ENCODE measurements at regions not wholly inside any gene's neighbourhood (a gene's known extent, or its start where the extent isn't known, plus 50 kb on each side); places are given as distances from the start of the nearest gene placed in this dataset.

DNA sequence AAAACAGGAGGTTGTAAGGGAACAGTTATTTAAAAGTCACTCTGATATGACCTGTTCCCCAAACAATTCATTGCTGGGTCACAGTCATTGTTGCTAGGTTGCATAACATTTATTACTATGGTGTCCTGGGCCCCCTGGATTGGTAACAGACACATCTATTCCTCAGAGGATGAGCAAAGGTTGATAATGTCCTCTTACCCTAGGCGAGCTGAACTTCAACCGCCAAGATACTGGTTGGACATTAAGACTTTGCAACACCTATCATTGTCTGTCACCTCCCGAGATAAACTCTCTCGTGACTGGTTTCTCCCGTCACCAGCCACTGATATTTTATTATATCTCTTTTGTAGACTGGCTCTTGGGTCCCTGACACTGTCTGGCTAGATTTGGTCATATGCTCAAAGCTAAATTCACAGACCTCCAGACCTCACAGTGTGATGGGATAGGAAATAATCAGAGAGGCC is 361.3 kb downstream of the ZNF521 start:
- no peaks in the 10 kb centered on the region for H3K36me3 Mint-ChIP-seq (ENCODE audit: unreplicated experiment)
- H3K27ac Mint-ChIP-seq (ENCODE audit: unreplicated experiment), result no peak overlapping the region
- no peaks in the 10 kb centered on the region for H3K27me3 Mint-ChIP-seq (ENCODE audit: unreplicated experiment)
- H3K4me3 Mint-ChIP-seq (ENCODE audit: unreplicated experiment), result no peak overlapping the region
- no peaks in the 10 kb centered on the region for H3K9me3 Mint-ChIP-seq (ENCODE audit: unreplicated experiment)
- DNase-seq (ENCODE audit: extremely low spot score, unreplicated experiment), result no peak
- H3K4me1 Mint-ChIP-seq (ENCODE audit: unreplicated experiment), result peaks cover 30% of the 10 kb centered on the region
- TF ChIP-seq, protein P1, sequence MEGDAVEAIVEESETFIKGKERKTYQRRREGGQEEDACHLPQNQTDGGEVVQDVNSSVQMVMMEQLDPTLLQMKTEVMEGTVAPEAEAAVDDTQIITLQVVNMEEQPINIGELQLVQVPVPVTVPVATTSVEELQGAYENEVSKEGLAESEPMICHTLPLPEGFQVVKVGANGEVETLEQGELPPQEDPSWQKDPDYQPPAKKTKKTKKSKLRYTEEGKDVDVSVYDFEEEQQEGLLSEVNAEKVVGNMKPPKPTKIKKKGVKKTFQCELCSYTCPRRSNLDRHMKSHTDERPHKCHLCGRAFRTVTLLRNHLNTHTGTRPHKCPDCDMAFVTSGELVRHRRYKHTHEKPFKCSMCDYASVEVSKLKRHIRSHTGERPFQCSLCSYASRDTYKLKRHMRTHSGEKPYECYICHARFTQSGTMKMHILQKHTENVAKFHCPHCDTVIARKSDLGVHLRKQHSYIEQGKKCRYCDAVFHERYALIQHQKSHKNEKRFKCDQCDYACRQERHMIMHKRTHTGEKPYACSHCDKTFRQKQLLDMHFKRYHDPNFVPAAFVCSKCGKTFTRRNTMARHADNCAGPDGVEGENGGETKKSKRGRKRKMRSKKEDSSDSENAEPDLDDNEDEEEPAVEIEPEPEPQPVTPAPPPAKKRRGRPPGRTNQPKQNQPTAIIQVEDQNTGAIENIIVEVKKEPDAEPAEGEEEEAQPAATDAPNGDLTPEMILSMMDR (IDR thresholded peaks at IDR 0.05), result no peak

DNA sequence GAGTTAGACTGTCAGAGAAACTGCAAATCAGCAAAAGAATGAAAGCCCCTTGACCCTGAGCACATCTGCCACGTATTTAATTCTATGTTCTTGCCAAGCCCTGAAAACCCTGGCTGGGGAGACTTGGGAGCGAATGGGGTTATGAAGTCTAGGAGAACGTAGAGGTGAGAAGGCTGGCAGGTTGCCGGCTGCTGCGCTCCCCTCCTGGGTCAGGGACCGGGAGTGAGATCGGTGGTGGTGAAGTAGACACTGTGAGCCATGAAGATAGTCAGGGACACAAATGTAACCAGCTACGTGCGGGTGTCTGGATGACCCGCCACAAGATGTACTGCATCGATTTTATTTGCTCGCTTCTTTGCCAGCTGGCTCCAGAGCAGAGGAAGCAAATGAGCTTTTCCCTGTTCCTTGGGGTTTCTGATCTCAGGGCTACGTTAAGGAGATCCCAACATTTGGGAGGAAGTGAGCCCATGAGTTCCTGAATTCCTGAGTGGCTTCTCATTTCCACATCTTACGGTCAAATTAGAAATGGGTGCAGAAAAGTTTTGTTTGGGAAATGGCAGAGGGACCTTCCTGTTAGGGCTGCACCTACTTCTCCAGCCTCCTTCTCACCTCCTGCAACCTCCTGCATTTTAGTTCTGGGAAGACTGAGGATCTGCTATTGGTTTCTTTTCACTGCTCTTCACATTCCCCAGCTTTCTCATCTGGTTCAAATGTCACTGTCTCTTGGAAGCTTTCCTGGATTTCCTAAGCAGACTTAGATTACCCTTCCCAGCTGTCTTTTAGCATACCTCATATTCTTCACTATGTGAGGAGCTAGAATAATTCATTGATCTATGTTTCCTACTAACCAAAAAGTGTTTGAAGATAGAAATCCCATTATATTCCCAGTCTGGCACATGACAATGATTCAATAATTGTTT is 360.6 kb downstream of the ZNF521 start:
- Mint-ChIP-seq H3K4me1 (ENCODE audit: unreplicated experiment) (peaks cover 23% of the 10 kb centered on the region), H3K27me3 (ENCODE audit: unreplicated experiment) (no peaks in the 10 kb centered on the region), H3K36me3 (ENCODE audit: unreplicated experiment) (no peaks in the 10 kb centered on the region), H3K9me3 (ENCODE audit: unreplicated experiment) (no peaks in the 10 kb centered on the region), H3K27ac (ENCODE audit: unreplicated experiment) (no peak overlapping the region), H3K4me3 (ENCODE audit: unreplicated experiment) (no peak overlapping the region)
- TF ChIP-seq, protein P1 (IDR thresholded peaks at IDR 0.05), result no peak
- no peak for DNase-seq (ENCODE audit: extremely low spot score, unreplicated experiment)

DNA sequence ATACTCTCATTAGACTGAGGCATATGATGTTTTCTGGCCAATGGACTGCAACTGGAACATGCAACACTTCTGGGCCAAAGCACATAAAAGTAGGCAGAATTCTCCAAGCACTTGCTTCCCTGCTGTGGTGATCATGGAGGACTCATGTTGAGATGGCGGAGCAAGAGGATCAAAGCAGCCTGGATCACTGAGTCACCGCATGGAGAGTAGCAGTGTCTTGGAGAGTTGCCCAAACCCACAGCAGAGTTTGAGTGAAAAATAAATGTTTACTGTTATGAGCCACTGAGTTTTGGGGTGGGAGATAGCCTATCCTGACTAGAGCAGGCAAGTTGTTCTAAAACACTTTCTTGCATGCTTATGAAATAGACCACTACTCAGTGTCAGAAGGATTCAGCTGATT is 359.5 kb downstream of the ZNF521 start:
- TF ChIP-seq, protein P1 (IDR thresholded peaks at IDR 0.05), result no peak
- H3K27ac Mint-ChIP-seq (ENCODE audit: unreplicated experiment), result no peak overlapping the region
- no peaks in the 10 kb centered on the region for H3K27me3 Mint-ChIP-seq (ENCODE audit: unreplicated experiment)
- peaks cover 12% of the 10 kb centered on the region for H3K4me1 Mint-ChIP-seq (ENCODE audit: unreplicated experiment)
- no peak overlapping the region for H3K4me3 Mint-ChIP-seq (ENCODE audit: unreplicated experiment)
- H3K36me3 Mint-ChIP-seq (ENCODE audit: unreplicated experiment), result no peaks in the 10 kb centered on the region
- H3K9me3 Mint-ChIP-seq (ENCODE audit: unreplicated experiment), result no peaks in the 10 kb centered on the region
- no peak for DNase-seq (ENCODE audit: extremely low spot score, unreplicated experiment)

DNA sequence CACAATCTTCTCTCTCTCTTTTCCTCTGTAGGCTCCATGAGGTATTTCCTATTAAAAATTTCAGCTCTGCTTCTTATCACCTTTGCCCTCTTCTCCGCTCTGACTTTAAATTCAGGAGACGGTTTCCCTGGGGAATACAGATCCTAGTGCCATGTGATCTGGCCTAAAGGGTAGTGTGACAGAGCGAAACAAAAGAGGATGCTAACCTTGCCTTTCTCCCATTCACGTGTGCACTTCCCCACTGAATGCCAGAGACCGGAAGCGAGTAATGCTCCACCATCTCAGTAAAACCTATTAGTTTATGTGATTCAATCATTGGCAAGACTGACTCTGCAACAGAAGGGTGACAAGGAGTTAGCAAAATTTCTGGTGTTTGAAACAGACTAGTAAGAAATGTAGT is 358.3 kb downstream of the ZNF521 start:
- DNase-seq (ENCODE audit: extremely low spot score, unreplicated experiment), result no peak
- Mint-ChIP-seq H3K9me3 (ENCODE audit: unreplicated experiment) (no peaks in the 10 kb centered on the region), H3K4me1 (ENCODE audit: unreplicated experiment) (peaks cover under 1% of the 10 kb centered on the region), H3K4me3 (ENCODE audit: unreplicated experiment) (no peak overlapping the region), H3K27me3 (ENCODE audit: unreplicated experiment) (no peaks in the 10 kb centered on the region), H3K27ac (ENCODE audit: unreplicated experiment) (no peak overlapping the region), H3K36me3 (ENCODE audit: unreplicated experiment) (no peaks in the 10 kb centered on the region)
- TF ChIP-seq, protein P1 (IDR thresholded peaks at IDR 0.05), result no peak

DNA sequence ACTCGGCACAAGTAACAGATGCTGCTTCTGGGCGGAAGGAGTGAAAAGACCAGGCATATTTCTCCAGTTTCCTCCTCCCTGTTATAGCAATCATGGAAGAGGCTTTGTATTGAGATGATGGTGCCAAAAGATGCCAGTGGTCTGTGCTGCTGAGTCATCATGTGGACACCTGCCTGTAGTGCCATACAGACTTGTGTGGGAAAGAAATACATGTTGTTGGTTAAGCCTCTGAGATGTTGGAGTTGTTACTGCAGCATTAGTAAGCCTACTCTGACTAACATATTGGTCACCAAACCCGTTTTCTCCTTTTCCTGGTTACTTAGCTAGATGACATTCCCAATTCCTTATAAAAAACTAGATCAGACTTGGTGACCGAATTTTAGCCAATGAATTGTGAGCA is 356.9 kb downstream of the ZNF521 start:
- Mint-ChIP-seq H3K36me3 (ENCODE audit: unreplicated experiment) (peaks cover 3% of the 10 kb centered on the region), H3K27me3 (ENCODE audit: unreplicated experiment) (no peaks in the 10 kb centered on the region), H3K27ac (ENCODE audit: unreplicated experiment) (no peak overlapping the region), H3K9me3 (ENCODE audit: unreplicated experiment) (peaks cover 12% of the 10 kb centered on the region), H3K4me1 (ENCODE audit: unreplicated experiment) (no peaks in the 10 kb centered on the region), H3K4me3 (ENCODE audit: unreplicated experiment) (no peak overlapping the region)
- no peak for DNase-seq (ENCODE audit: extremely low spot score, unreplicated experiment)
- TF ChIP-seq, protein P1 (IDR thresholded peaks at IDR 0.05), result no peak

Data from osteocyte (in vitro differentiated cells).